ENCODE measurements at regions not wholly inside any gene's neighbourhood (a gene's known extent, or its start where the extent isn't known, plus 50 kb on each side); places are given as distances from the start of the nearest gene placed in this dataset.

DNA sequence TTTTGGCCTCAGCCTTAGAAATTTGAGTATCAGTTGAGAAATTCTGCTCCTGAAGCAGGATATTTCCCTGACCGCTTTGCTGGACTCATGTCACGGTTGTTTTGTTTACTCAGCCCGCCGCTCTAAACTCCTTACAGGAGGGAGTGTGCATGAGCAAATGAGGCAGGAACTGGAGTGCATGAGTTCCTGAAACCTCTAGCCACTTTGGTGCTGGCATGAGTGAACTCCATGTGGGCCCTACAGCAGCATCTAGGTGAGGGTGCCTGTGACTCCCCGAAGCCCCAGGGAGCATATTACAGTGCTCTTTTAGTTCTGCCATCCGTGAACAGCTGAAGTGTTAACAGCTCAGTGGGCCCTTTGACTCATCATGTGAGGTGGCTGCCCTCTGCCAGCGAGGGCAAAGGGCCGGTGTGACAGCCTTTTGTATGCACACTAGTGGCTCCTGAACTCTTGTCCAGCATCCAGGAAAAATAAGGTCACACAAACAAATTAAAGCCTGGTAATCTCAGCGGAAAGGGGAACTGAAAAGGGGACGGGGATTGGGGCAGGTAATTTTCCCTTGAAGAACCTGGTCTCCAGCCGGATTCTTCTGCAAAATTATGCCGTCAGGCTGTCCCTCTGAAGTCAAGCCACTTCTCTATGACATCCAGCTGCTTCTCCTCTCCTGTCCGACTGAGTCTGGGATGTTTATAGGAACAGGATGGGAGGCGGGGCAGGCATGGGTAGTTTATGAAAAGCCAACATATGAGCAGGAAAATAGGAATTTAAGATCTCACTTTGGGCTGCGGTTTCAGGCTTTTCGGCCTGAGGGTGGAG, 1668.7 kb downstream of the SUCLG1 start:
- Mint-ChIP-seq H3K4me1 (ENCODE audit: low read depth) (peaks cover 25% of the 10 kb centered on the region), H3K27ac (ENCODE audit: unreplicated experiment) (peak overlapping the region; percentile 74), H3K9me3 (ENCODE audit: low read depth) (no peaks in the 10 kb centered on the region), H3K27me3 (ENCODE audit: low read depth) (no peaks in the 10 kb centered on the region), H3K36me3 (ENCODE audit: low read depth) (no peaks in the 10 kb centered on the region), H3K4me3 (ENCODE audit: unreplicated experiment) (peak overlapping the region; percentile 53)
- no peak for DNase-seq (ENCODE audit: low spot score)
- peak; percentile 16 for TF ChIP-seq CTCF (IDR thresholded peaks at IDR 0.05)

- Mint-ChIP-seq H3K27ac (ENCODE audit: unreplicated experiment) (peak overlapping the region; percentile 74), H3K4me3 (ENCODE audit: unreplicated experiment) (no peak overlapping the region), H3K27me3 (ENCODE audit: low read depth) (no peaks in the 10 kb centered on the region), H3K9me3 (ENCODE audit: low read depth) (no peaks in the 10 kb centered on the region), H3K4me1 (ENCODE audit: low read depth) (peaks cover 23% of the 10 kb centered on the region), H3K36me3 (ENCODE audit: low read depth) (no peaks in the 10 kb centered on the region)
- no peak for TF ChIP-seq CTCF (IDR thresholded peaks at IDR 0.05)
- DNase-seq (ENCODE audit: low spot score) = no peak
These were observed 1669.3 kb downstream of the SUCLG1 start for GRCh38 chr2:82789851-82790205.

GRCh38 chr2:82781176-82781915, 1677.7 kb downstream of the SUCLG1 start:
- no peak for DNase-seq (ENCODE audit: low spot score)
- no peak for TF ChIP-seq CTCF (IDR thresholded peaks at IDR 0.05)
- Mint-ChIP-seq H3K36me3 (ENCODE audit: low read depth) (no peaks in the 10 kb centered on the region), H3K4me1 (ENCODE audit: low read depth) (peaks cover 16% of the 10 kb centered on the region), H3K27me3 (ENCODE audit: low read depth) (no peaks in the 10 kb centered on the region), H3K4me3 (ENCODE audit: unreplicated experiment) (no peak overlapping the region), H3K27ac (ENCODE audit: unreplicated experiment) (no peak overlapping the region), H3K9me3 (ENCODE audit: low read depth) (peaks cover 3% of the 10 kb centered on the region)

GRCh38 chr2:82780050-82780449, 1679.0 kb downstream of the SUCLG1 start:
- no peak for DNase-seq (ENCODE audit: low spot score)
- H3K4me1 Mint-ChIP-seq (ENCODE audit: low read depth) = peaks cover 16% of the 10 kb centered on the region
- no peaks in the 10 kb centered on the region for H3K27me3 Mint-ChIP-seq (ENCODE audit: low read depth)
- H3K27ac Mint-ChIP-seq (ENCODE audit: unreplicated experiment) = no peak overlapping the region
- H3K9me3 Mint-ChIP-seq (ENCODE audit: low read depth) = peaks cover 3% of the 10 kb centered on the region
- no peak overlapping the region for H3K4me3 Mint-ChIP-seq (ENCODE audit: unreplicated experiment)
- no peaks in the 10 kb centered on the region for H3K36me3 Mint-ChIP-seq (ENCODE audit: low read depth)
- no peak for TF ChIP-seq CTCF (IDR thresholded peaks at IDR 0.05)

- Mint-ChIP-seq H3K27me3 (ENCODE audit: low read depth) (no peaks in the 10 kb centered on the region), H3K36me3 (ENCODE audit: low read depth) (peaks cover 9% of the 10 kb centered on the region), H3K4me3 (ENCODE audit: unreplicated experiment) (no peak overlapping the region), H3K9me3 (ENCODE audit: low read depth) (peaks cover 28% of the 10 kb centered on the region), H3K4me1 (ENCODE audit: low read depth) (no peaks in the 10 kb centered on the region), H3K27ac (ENCODE audit: unreplicated experiment) (no peak overlapping the region)
- no peak for DNase-seq (ENCODE audit: low spot score)
- TF ChIP-seq CTCF (IDR thresholded peaks at IDR 0.05) = no peak
These were observed 1706.7 kb downstream of the SUCLG1 start for GRCh38 chr2:82752396-82752795.

Measured in chondrocyte (in vitro differentiated cells).